ENCODE measurements at regions not wholly inside any gene's neighbourhood (a gene's known extent, or its start where the extent isn't known, plus 50 kb on each side); places are given as distances from the start of the nearest gene placed in this dataset.

DNA sequence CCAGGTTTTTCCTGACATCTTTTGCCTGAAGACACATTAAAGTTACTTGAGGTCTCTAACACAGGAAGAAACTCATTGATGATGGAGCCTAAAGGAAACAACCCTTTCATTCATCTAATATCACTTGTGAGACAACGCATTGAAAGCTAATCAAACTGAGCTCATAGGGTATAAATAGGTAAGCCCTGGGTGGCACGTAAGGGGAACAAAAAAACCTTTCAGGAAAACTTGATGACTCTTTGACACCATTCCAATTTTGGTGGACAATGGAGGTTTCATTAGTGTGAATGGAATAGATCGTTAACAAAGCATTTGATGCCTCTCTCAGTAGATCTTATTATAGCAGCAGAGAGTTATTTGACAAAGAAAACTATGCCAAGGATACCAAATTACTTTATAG, 80.7 kb upstream of the DUSP10 start:
- POLR2A ChIA-PET (ENCODE audit: partially characterized antibody), result no interaction called here
- no peaks in the 10 kb centered on the region for H3K9me3 ChIP-seq (ENCODE audit: insufficient read depth in 2 of 2, low read depth in 1 of 2, low read length in 1 of 2)
- no peak overlapping the region for H2AFZ ChIP-seq (ENCODE audit: low read length)
- no peak overlapping the region for H4K5ac ChIP-seq (ENCODE audit: insufficient read length, low read depth, low read length)
- H4K20me1 ChIP-seq (replicated peaks in 1 of 2; ENCODE audit: control insufficient read depth in 1 of 2, insufficient read depth in 2 of 2, low read length in 2 of 2), result no peaks in the 10 kb centered on the region
- H2BK5ac ChIP-seq (ENCODE audit: low read depth, low read length), result no peak overlapping the region
- H3K36me3 ChIP-seq (ENCODE audit: control insufficient read depth in 2 of 4, insufficient read depth in 4 of 4, low read length in 3 of 4), result no peaks in the 10 kb centered on the region; a peak in 1 of 8 replicates
- H2BK12ac ChIP-seq (ENCODE audit: low read depth, low read length), result no peak overlapping the region
- H3K4ac ChIP-seq (replicated peaks; ENCODE audit: insufficient read length, low read depth, low read length), result no peak overlapping the region
- CTCF ChIA-PET (ENCODE audit: partially characterized antibody), result no interaction called here
- H3K27ac ChIP-seq (ENCODE audit: low read depth, low read length), result no peak overlapping the region
- H2BK120ac ChIP-seq (replicated peaks; ENCODE audit: low read depth, low read length), result no peak overlapping the region
- H2BK20ac ChIP-seq (ENCODE audit: low read length), result no peak overlapping the region
- H4K91ac ChIP-seq (replicated peaks; ENCODE audit: insufficient read length, low read length), result no peak overlapping the region
- H2AK5ac ChIP-seq (ENCODE audit: low read depth, low read length), result no peak overlapping the region
- no peak overlapping the region for H3K4me3 ChIP-seq (ENCODE audit: extremely low read depth in 1 of 4, insufficient read depth in 2 of 4, low read depth in 3 of 4, low read length in 4 of 4)
- no peaks in the 10 kb centered on the region for H3K79me2 ChIP-seq (ENCODE audit: control insufficient read depth in 1 of 2, insufficient read depth in 2 of 2, low read length in 2 of 2)
- H3K4me1 ChIP-seq (replicated peaks in 1 of 4; ENCODE audit: control insufficient read depth in 3 of 4, insufficient read depth in 4 of 4, low read length in 3 of 4), result no peaks in the 10 kb centered on the region
- no peaks in the 10 kb centered on the region for H3K23me2 ChIP-seq (ENCODE audit: low read depth, low read length)
- TF ChIP-seq RAD21 (IDR thresholded peaks at IDR 0.05 in 1 of 2, conservative IDR thresholded peaks at IDR 0.05 in 1 of 2; ENCODE audit: low read depth in 2 of 2, low read length in 2 of 2), result no peak
- no peak for TF ChIP-seq RNF2 (IDR thresholded peaks at IDR 0.05; ENCODE audit: borderline replicate concordance, low read depth, low read length, missing control alignments, poor library complexity, severe bottlenecking)
- no peak for TF ChIP-seq SP4 (IDR thresholded peaks at IDR 0.05; ENCODE audit: low read length)
- TF ChIP-seq TBP (IDR thresholded peaks at IDR 0.05; ENCODE audit: low read depth, low read length), result no peak
- no peak for TF ChIP-seq EZH2 (IDR thresholded peaks at IDR 0.05; ENCODE audit: low read depth, low read length, severe bottlenecking)
- TF ChIP-seq TCF12 (IDR thresholded peaks at IDR 0.05; ENCODE audit: low read depth, low read length), result no peak
- H3K27me3 ChIP-seq (replicated peaks in 1 of 4; ENCODE audit: control insufficient read depth in 3 of 4, extremely low read depth in 1 of 4, insufficient read depth in 3 of 4, low read length in 3 of 4), result no peaks in the 10 kb centered on the region
- no peak overlapping the region for H3K4me2 ChIP-seq (ENCODE audit: insufficient read depth in 1 of 2, low read depth in 2 of 2, low read length in 2 of 2)
- H3K23ac ChIP-seq (ENCODE audit: insufficient read length), result no peak overlapping the region
- 88% methylated on average over 3 of the region's 3 CpGs; no CpG with 5 or more reads in 1 of the 2 experiments for whole genome bisulfite sequencing, 2 experiments (ENCODE audit: extremely low coverage in 1 of 2, insufficient coverage in 1 of 2, insufficient read length in 1 of 2, insufficient replicate concordance in 2 of 2, low coverage in 1 of 2, low lambda C conversion rate in 2 of 2, missing lambda C conversion rate in 1 of 2)
- no peak for DNase-seq (ENCODE audit: low read depth in 1 of 2, low spot score in 2 of 2)
- H2BK15ac ChIP-seq (ENCODE audit: low read length), result no peak overlapping the region
- H4K8ac ChIP-seq (ENCODE audit: extremely low read depth, insufficient read depth, low read length), result no peak overlapping the region
- no peak for FAIRE-seq
- H3K79me1 ChIP-seq (ENCODE audit: low read depth, low read length), result no peaks in the 10 kb centered on the region
- H3K14ac ChIP-seq (ENCODE audit: insufficient read length), result no peak overlapping the region
- H3K56ac ChIP-seq (replicated peaks; ENCODE audit: insufficient read length, low read depth, low read length), result no peak overlapping the region
- H3K18ac ChIP-seq (ENCODE audit: extremely low read depth, low read length), result no peak overlapping the region
- no peak overlapping the region for H3K9ac ChIP-seq (replicated peaks in 1 of 4; ENCODE audit: extremely low read depth in 1 of 4, low read depth in 3 of 4, low read length in 3 of 4)

Data from H1 (cell line).